Breast epithelium (tissue), 3 donors: ENCODE measurements at regions not wholly inside any gene's neighbourhood (a gene's known extent, or its start where the extent isn't known, plus 50 kb on each side); places are given as distances from the start of the nearest gene placed in this dataset.

Experiments used
- CTCF ChIP-seq, 3 donors: fragments of 450-650 bp; IDR thresholded peaks; one replicate each; pipeline ENCODE4 v1.5.1; 2016 to 2017; ENCODE audit warnings: antibody characterized with exemption in 3 of 3, mild to moderate bottlenecking in 3 of 3, moderate library complexity in 3 of 3
- POLR2A ChIP-seq: fragments of 450-650 bp; IDR thresholded peaks from one replicate; pipeline ENCODE4 v1.6.1; 2016; ENCODE audit warnings: antibody characterized with exemption, mild to moderate bottlenecking, moderate library complexity
- POLR2AphosphoS5 ChIP-seq, 3 donors: sonication (generic); formaldehyde crosslinking; IDR thresholded peaks; one replicate each; pipeline ENCODE4 v1.6.1; 2017; ENCODE audit warnings: antibody characterized with exemption in 3 of 3

GRCh38 chr3:110526777-110527727 is 544.6 kb upstream of the NECTIN3 start:
- TF ChIP-seq CTCF (IDR thresholded peaks at IDR 0.05) (no peak), POLR2A (no peak), POLR2AphosphoS5 (IDR thresholded peaks at IDR 0.05) (no peak)
